Choroid plexus epithelial cell (primary cell): ENCODE measurements at regions not wholly inside any gene's neighbourhood (a gene's known extent, or its start where the extent isn't known, plus 50 kb on each side); places are given as distances from the start of the nearest gene placed in this dataset.

Experiments used
- DNase-seq: peaks from one replicate; pipeline ENCODE4 v3.0.0-alpha.2; 2010; ENCODE audit warnings: low read depth
- H3K4me3 ChIP-seq: 2 replicates; pipeline ENCODE4 v1.5.1; 2011; ENCODE audit warnings: low read depth, mild to moderate bottlenecking, control low read depth, low read length, moderate library complexity
- CTCF ChIP-seq: conservative IDR thresholded peaks from 2 replicates; pipeline ENCODE4 v1.5.1; 2011; ENCODE audit warnings: low read depth, mild to moderate bottlenecking, control low read depth, inconsistent platforms, low read length, moderate library complexity

GRCh38 chr1:87644033-87644578, 315.4 kb downstream of the LMO4 start:
- no peak for DNase-seq
- no peak overlapping the region for H3K4me3 ChIP-seq
- TF ChIP-seq CTCF: no peak

- DNase-seq: no peak
- TF ChIP-seq CTCF: no peak
- H3K4me3 ChIP-seq: no peak overlapping the region
Measured at GRCh38 chr1:87644579-87645190, 316.0 kb downstream of the LMO4 start.

- H3K4me3 ChIP-seq: no peak overlapping the region
- DNase-seq: no peak
- no peak for TF ChIP-seq CTCF
Measured at GRCh38 chr1:87647430-87648177, 318.9 kb downstream of the LMO4 start.

- H3K4me3 ChIP-seq: no peak overlapping the region
- no peak for TF ChIP-seq CTCF
Measured at GRCh38 chr1:87648323-87649119, 319.8 kb downstream of the LMO4 start.

GRCh38 chr1:87650306-87650705, 321.6 kb downstream of the LMO4 start:
- H3K4me3 ChIP-seq: no peak overlapping the region
- no peak for DNase-seq
- no peak for TF ChIP-seq CTCF

More at GRCh38 chr1:87648323-87649119, 319.8 kb downstream of the LMO4 start:
- DNase-seq: no peak

GRCh38 chr1:87652176-87652575, 323.5 kb downstream of the LMO4 start:
- no peak for DNase-seq
- no peak overlapping the region for H3K4me3 ChIP-seq
- no peak for TF ChIP-seq CTCF
